ENCODE measurements at regions not wholly inside any gene's neighbourhood (a gene's known extent, or its start where the extent isn't known, plus 50 kb on each side); places are given as distances from the start of the nearest gene placed in this dataset.

- Mint-ChIP-seq H3K9me3 (peaks cover 7% of the 10 kb centered on the region), H3K36me3 (ENCODE audit: low read depth) (no peaks in the 10 kb centered on the region), H3K27me3 (ENCODE audit: insufficient read depth) (peaks cover 73% of the 10 kb centered on the region), H3K4me3 (peak overlapping the region; percentile 66), H3K27ac (no peak overlapping the region), H3K4me1 (peaks cover 30% of the 10 kb centered on the region)
- H3K27ac ChIP-seq (ENCODE audit: low read depth, low read length): no peak overlapping the region
- DNase-seq: peak; percentile 78
- H3K36me3 ChIP-seq (ENCODE audit: control insufficient read depth, insufficient read depth, low read length): no peaks in the 10 kb centered on the region
- no peaks in the 10 kb centered on the region for H3K4me1 ChIP-seq (ENCODE audit: control insufficient read depth, insufficient read depth, low read length)
- H3K27me3 ChIP-seq (ENCODE audit: control insufficient read depth, insufficient read depth, low read length, poor library complexity, severe bottlenecking): peaks cover 58% of the 10 kb centered on the region
- TF ChIP-seq CTCF (conservative IDR thresholded peaks at IDR 0.05): no peak
- H3K9me3 ChIP-seq (ENCODE audit: control insufficient read depth, low read length): no peaks in the 10 kb centered on the region
- WGBS, 2 experiments (ENCODE audit: insufficient coverage in 1 of 2, insufficient read length in 1 of 2): 10% methylated on average over 38 of the region's 42 CpGs; no CpG with 5 or more reads in 1 of the 2 experiments
- H3K4me3 ChIP-seq (ENCODE audit: low read length): peak overlapping the region; percentile 69
- H3K9ac ChIP-seq (ENCODE audit: extremely low read depth, low read length, poor library complexity, severe bottlenecking): no peak overlapping the region
Observed at GRCh38 chrX:40152173-40152711, 54.5 kb upstream of the BCOR start.

GRCh38 chrX:40151211-40152172 is 53.7 kb upstream of the BCOR start:
- Histone ChIP-seq H3K4me3 (ENCODE audit: low read length) (peak overlapping the region; percentile 69), H3K27ac (ENCODE audit: low read depth, low read length) (no peak overlapping the region), H3K9me3 (ENCODE audit: control insufficient read depth, low read length) (no peaks in the 10 kb centered on the region), H3K9ac (ENCODE audit: extremely low read depth, low read length, poor library complexity, severe bottlenecking) (no peak overlapping the region), H3K36me3 (ENCODE audit: control insufficient read depth, insufficient read depth, low read length) (no peaks in the 10 kb centered on the region), H3K4me1 (ENCODE audit: control insufficient read depth, insufficient read depth, low read length) (no peaks in the 10 kb centered on the region), H3K27me3 (ENCODE audit: control insufficient read depth, insufficient read depth, low read length, poor library complexity, severe bottlenecking) (peaks cover 57% of the 10 kb centered on the region)
- Mint-ChIP-seq H3K9me3 (peaks cover 6% of the 10 kb centered on the region), H3K36me3 (ENCODE audit: low read depth) (no peaks in the 10 kb centered on the region), H3K27ac (no peak overlapping the region), H3K27me3 (ENCODE audit: insufficient read depth) (peaks cover 74% of the 10 kb centered on the region), H3K4me3 (peak overlapping the region; percentile 66), H3K4me1 (peaks cover 27% of the 10 kb centered on the region)
- no peak for TF ChIP-seq CTCF (conservative IDR thresholded peaks at IDR 0.05)
- 14 to 70% methylated on average over 2 to 55 of the region's 60 CpGs for WGBS, 2 experiments (ENCODE audit: insufficient coverage in 1 of 2, insufficient read length in 1 of 2)
- peak; percentile 80 for DNase-seq

- H3K4me3 Mint-ChIP-seq: no peak overlapping the region
- peaks cover 77% of the 10 kb centered on the region for H3K27me3 Mint-ChIP-seq (ENCODE audit: insufficient read depth)
- no peaks in the 10 kb centered on the region for H3K36me3 ChIP-seq (ENCODE audit: control insufficient read depth, insufficient read depth, low read length)
- TF ChIP-seq CTCF (conservative IDR thresholded peaks at IDR 0.05): peak; percentile 19
- WGBS, 2 experiments (ENCODE audit: insufficient coverage in 1 of 2, insufficient read length in 1 of 2): 66 to 100% methylated on average over 1 to 6 of the region's 6 CpGs
- peaks cover 56% of the 10 kb centered on the region for H3K27me3 ChIP-seq (ENCODE audit: control insufficient read depth, insufficient read depth, low read length, poor library complexity, severe bottlenecking)
- no peak overlapping the region for H3K9ac ChIP-seq (ENCODE audit: extremely low read depth, low read length, poor library complexity, severe bottlenecking)
- H3K27ac Mint-ChIP-seq: no peak overlapping the region
- no peaks in the 10 kb centered on the region for H3K36me3 Mint-ChIP-seq (ENCODE audit: low read depth)
- H3K4me3 ChIP-seq (ENCODE audit: low read length): no peak overlapping the region
- no peaks in the 10 kb centered on the region for H3K9me3 ChIP-seq (ENCODE audit: control insufficient read depth, low read length)
- no peak overlapping the region for H3K27ac ChIP-seq (ENCODE audit: low read depth, low read length)
- H3K4me1 Mint-ChIP-seq: peaks cover 27% of the 10 kb centered on the region
- H3K9me3 Mint-ChIP-seq: peaks cover 6% of the 10 kb centered on the region
- no peaks in the 10 kb centered on the region for H3K4me1 ChIP-seq (ENCODE audit: control insufficient read depth, insufficient read depth, low read length)
- DNase-seq: peak; percentile 65
Observed at GRCh38 chrX:40150503-40150902, 52.7 kb upstream of the BCOR start.

Measured in endodermal cell (in vitro differentiated cells).